NT2/D1 (cell line): ENCODE measurements at regions not wholly inside any gene's neighbourhood (a gene's known extent, or its start where the extent isn't known, plus 50 kb on each side); places are given as distances from the start of the nearest gene placed in this dataset.

Experiments used
- DNase-seq: peaks from one replicate; pipeline ENCODE4 v3.0.0-alpha.2; 2011; ENCODE audit warnings: low read depth, low spot score
- H3K27me3 ChIP-seq: 2 replicates; pipeline ENCODE4 v1.6.0; 2011; ENCODE audit warnings: mild to moderate bottlenecking; ENCODE audit not compliant: insufficient read length, insufficient read depth
- H3K36me3 ChIP-seq: 2 replicates; pipeline ENCODE4 v1.6.1; 2011; ENCODE audit warnings: mild to moderate bottlenecking, low read length, mixed read lengths; ENCODE audit not compliant: insufficient read depth, insufficient read length
- H3K4me1 ChIP-seq: 2 replicates; pipeline ENCODE4 v1.5.1; 2011; ENCODE audit not compliant: insufficient read depth, insufficient read length
- H3K4me3 ChIP-seq: 2 replicates; pipeline ENCODE4 v1.5.1; 2011; ENCODE audit warnings: low read depth; ENCODE audit not compliant: insufficient read length
- H3K9ac ChIP-seq: 2 replicates; pipeline ENCODE4 v1.6.0; 2011; ENCODE audit warnings: low read depth; ENCODE audit not compliant: insufficient read length
- H3K9me3 ChIP-seq: 2 replicates; pipeline ENCODE4 v1.5.1; 2011; ENCODE audit warnings: mild to moderate bottlenecking, low read length; ENCODE audit not compliant: insufficient read depth
- SUZ12 ChIP-seq: IDR thresholded peaks from 2 replicates; pipeline ENCODE4 v1.6.1; 2011; ENCODE audit not compliant: insufficient read length, insufficient read depth; ENCODE audit errors: extremely low read depth
- YY1 ChIP-seq: IDR thresholded peaks from 2 replicates; pipeline ENCODE4 v1.6.1; 2011; ENCODE audit not compliant: insufficient read length, insufficient read depth
- ZNF274 ChIP-seq: IDR thresholded peaks from 2 replicates; pipeline ENCODE4 v1.6.1; 2011; ENCODE audit warnings: mild to moderate bottlenecking, low read depth, low read length

GRCh38 chrX:101736651-101737050, 77.0 kb upstream of the ARMCX2 start:
- H3K9ac ChIP-seq = no peak overlapping the region
- no peak for DNase-seq

GRCh38 chrX:101732870-101733269, 73.2 kb upstream of the ARMCX2 start:
- no peaks in the 10 kb centered on the region for H3K36me3 ChIP-seq
- H3K9ac ChIP-seq = no peak overlapping the region
- H3K9me3 ChIP-seq = no peaks in the 10 kb centered on the region
- H3K4me1 ChIP-seq = no peaks in the 10 kb centered on the region
- TF ChIP-seq YY1 (no peak), ZNF274 (no peak), SUZ12 (no peak)
- no peak for DNase-seq
- H3K4me3 ChIP-seq = no peak overlapping the region
- no peaks in the 10 kb centered on the region for H3K27me3 ChIP-seq

More at GRCh38 chrX:101736651-101737050, 77.0 kb upstream of the ARMCX2 start:
- Histone ChIP-seq H3K27me3 (no peaks in the 10 kb centered on the region), H3K9me3 (no peaks in the 10 kb centered on the region), H3K4me3 (no peak overlapping the region), H3K36me3 (no peaks in the 10 kb centered on the region), H3K4me1 (no peaks in the 10 kb centered on the region)
- TF ChIP-seq YY1 (no peak), ZNF274 (no peak)

DNA sequence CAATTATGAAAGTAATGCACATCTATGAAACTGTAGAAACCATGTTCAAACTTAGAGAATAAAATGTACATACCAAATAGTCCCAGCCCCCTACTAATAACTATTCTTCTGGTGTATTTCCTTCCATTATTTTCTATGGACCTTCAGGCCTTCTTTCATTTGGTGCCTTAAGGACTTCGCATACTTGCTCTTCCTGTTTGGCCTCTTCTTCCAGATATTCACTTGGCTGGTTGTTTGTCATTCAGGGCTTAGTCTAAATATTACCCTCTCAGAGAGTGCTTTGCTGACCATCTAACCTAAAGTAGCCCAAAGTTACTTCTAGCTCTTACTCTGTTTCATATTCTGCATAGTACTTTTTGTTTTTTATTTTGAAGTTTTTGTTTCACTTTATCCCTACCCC, 70.3 kb upstream of the ARMCX2 start:
- Histone ChIP-seq H3K9ac (no peak overlapping the region), H3K27me3 (no peaks in the 10 kb centered on the region), H3K36me3 (no peaks in the 10 kb centered on the region), H3K4me3 (no peak overlapping the region), H3K9me3 (no peaks in the 10 kb centered on the region), H3K4me1 (no peaks in the 10 kb centered on the region)
- TF ChIP-seq SUZ12 (no peak), ZNF274 (no peak), YY1 (no peak)
- DNase-seq = no peak
